Neuronal stem cell (in vitro differentiated cells): ENCODE measurements at regions not wholly inside any gene's neighbourhood (a gene's known extent, or its start where the extent isn't known, plus 50 kb on each side); places are given as distances from the start of the nearest gene placed in this dataset.

Source experiments
- DNase-seq: peaks from one replicate; pipeline ENCODE4 v3.0.0-alpha.2; 2013; ENCODE audit warnings: low spot score
- H2AFZ ChIP-seq: one replicate; pipeline ENCODE4 v1.6.1; 2013; ENCODE audit warnings: mild to moderate bottlenecking, low read length, inconsistent platforms
- H2AK5ac ChIP-seq: 2 replicates; pipeline ENCODE4 v1.6.1; 2013; ENCODE audit warnings: low read depth, mild to moderate bottlenecking, inconsistent platforms, low read length, moderate library complexity, mixed read lengths
- H2BK120ac ChIP-seq: 2 replicates; pipeline ENCODE4 v1.6.1; 2013; ENCODE audit warnings: low read depth, mild to moderate bottlenecking, inconsistent platforms, low read length, moderate library complexity, mixed read lengths
- H2BK12ac ChIP-seq: one replicate; pipeline ENCODE4 v1.6.1; 2013; ENCODE audit warnings: low read length, inconsistent platforms
- H2BK15ac ChIP-seq: 2 replicates; pipeline ENCODE4 v1.6.1; 2013; ENCODE audit warnings: mild to moderate bottlenecking, low read length, inconsistent platforms, mixed read lengths
- H2BK5ac ChIP-seq: one replicate; pipeline ENCODE4 v1.6.1; 2013; ENCODE audit warnings: inconsistent platforms, mild to moderate bottlenecking, low read length, moderate library complexity
- H3K14ac ChIP-seq: one replicate; pipeline ENCODE4 v1.6.1; 2013; ENCODE audit warnings: low read length, inconsistent platforms
- H3K18ac ChIP-seq: 2 replicates; pipeline ENCODE4 v1.6.1; 2013; ENCODE audit warnings: low read length, inconsistent platforms
- H3K23ac ChIP-seq: 2 replicates; pipeline ENCODE4 v1.6.1; 2013; ENCODE audit warnings: low read depth, mild to moderate bottlenecking, mixed read lengths, low read length, inconsistent platforms; ENCODE audit not compliant: poor library complexity
- H3K27ac ChIP-seq: replicated peaks from 3 replicates; pipeline ENCODE4 v1.5.1; 2013; ENCODE audit warnings: low read length, inconsistent platforms
- H3K27me3 ChIP-seq, 3 experiments: 2 replicates each; pipeline ENCODE4 v1.6.1; 2013; ENCODE audit warnings: low read length in 3 of 3, mild to moderate bottlenecking in 2 of 3, inconsistent platforms in 1 of 3, low read depth in 1 of 3, mixed read lengths in 1 of 3, moderate library complexity in 1 of 3; ENCODE audit not compliant: control insufficient read depth in 3 of 3, insufficient read depth in 3 of 3
- H3K36me3 ChIP-seq, 2 donors: replicated peaks in 1 of 2; 2 replicates each; pipeline ENCODE4 v1.6.1; 2013; ENCODE audit warnings: low read length in 2 of 2; ENCODE audit not compliant: control insufficient read depth in 2 of 2, insufficient read depth in 2 of 2
- H3K4ac ChIP-seq: 2 replicates; pipeline ENCODE4 v1.6.1; 2013; ENCODE audit warnings: inconsistent platforms, mild to moderate bottlenecking, low read length, moderate library complexity
- H3K4me1 ChIP-seq, 2 donors: 1 replicate in 1 of 2; 2 replicates in 1 of 2; pipeline ENCODE4 v1.6.1; 2013; ENCODE audit warnings: low read length in 2 of 2, low read depth in 1 of 2; ENCODE audit not compliant: control insufficient read depth in 2 of 2, insufficient read depth in 1 of 2
- H3K4me2 ChIP-seq: one replicate; pipeline ENCODE4 v1.6.1; 2013; ENCODE audit warnings: mild to moderate bottlenecking, low read length, inconsistent platforms; ENCODE audit not compliant: insufficient read depth, poor library complexity, severe bottlenecking
- H3K4me3 ChIP-seq, 2 donors: 2 replicates each; pipeline ENCODE4 v1.5.1; 2013; ENCODE audit warnings: low read length in 2 of 2, mild to moderate bottlenecking in 2 of 2, inconsistent platforms in 1 of 2, moderate library complexity in 1 of 2
- H3K79me1 ChIP-seq: one replicate; pipeline ENCODE4 v1.6.1; 2013; ENCODE audit warnings: low read depth, mild to moderate bottlenecking, inconsistent platforms, low read length, moderate library complexity
- H3K9ac ChIP-seq: one replicate; pipeline ENCODE4 v1.6.1; 2013; ENCODE audit warnings: mild to moderate bottlenecking, low read depth, low read length, inconsistent platforms; ENCODE audit not compliant: poor library complexity
- H3K9me3 ChIP-seq, 2 donors: replicated peaks in 1 of 2; 2 replicates each; pipeline versions ENCODE3 to v1.6.1; 2013; ENCODE audit warnings: low read length in 2 of 2, mild to moderate bottlenecking in 2 of 2, inconsistent platforms in 1 of 2, low read depth in 1 of 2, mixed read lengths in 1 of 2, moderate library complexity in 1 of 2; ENCODE audit not compliant: control insufficient read depth in 2 of 2, insufficient read depth in 1 of 2
- H4K8ac ChIP-seq: one replicate; pipeline ENCODE4 v1.6.1; 2013; ENCODE audit warnings: low read depth, mild to moderate bottlenecking, inconsistent platforms, low read length, moderate library complexity
- H4K91ac ChIP-seq: one replicate; pipeline ENCODE4 v1.6.1; 2013; ENCODE audit warnings: low read length, low read depth, mild to moderate bottlenecking, inconsistent platforms; ENCODE audit not compliant: poor library complexity
- WGBS, 2 donors: extraction: QIAGEN DNeasy Blood & Tissue Kit; methylation state at CpG; one replicate each; pipeline ENCODE4 v1.1.7; 2013; ENCODE audit warnings: missing lambda C conversion rate in 2 of 2, mixed read lengths in 1 of 2; ENCODE audit not compliant: insufficient read length in 2 of 2, insufficient replicate concordance in 1 of 2; ENCODE audit errors: extremely low coverage in 2 of 2; 5-methylcytosine and 5-hydroxymethylcytosine counted together

GRCh38 chr12:102549691-102550090, 69.3 kb upstream of the IGF1 start:
- Histone ChIP-seq H3K4me2 (no peak overlapping the region), H3K23ac (no peak overlapping the region), H3K9me3 (no peaks in the 10 kb centered on the region), H3K36me3 (no peaks in the 10 kb centered on the region), H3K27ac (no peak overlapping the region), H3K14ac (no peak overlapping the region), H2AFZ (no peak overlapping the region), H2AK5ac (no peak overlapping the region), H3K27me3 (no peaks in the 10 kb centered on the region), H2BK15ac (no peak overlapping the region), H4K91ac (no peak overlapping the region), H3K79me1 (no peaks in the 10 kb centered on the region), H4K8ac (no peak overlapping the region), H3K4me3 (no peak overlapping the region), H2BK120ac (no peak overlapping the region), H3K18ac (no peak overlapping the region), H3K9ac (no peak overlapping the region), H3K4ac (no peak overlapping the region), H2BK12ac (no peak overlapping the region), H2BK5ac (no peak overlapping the region), H3K4me1 (peaks cover 0 to 5% of the 10 kb centered on the region in 2 donors)
- no peak for DNase-seq
- WGBS, 2 donors = no CpG with 5 or more reads among the region's 5 CpGs

- DNase-seq = no peak
Measured at GRCh38 chr12:102548543-102548942, 68.2 kb upstream of the IGF1 start.

GRCh38 chr12:102543494-102544485, 63.4 kb upstream of the IGF1 start:
- Histone ChIP-seq H4K91ac (no peak overlapping the region), H2BK120ac (no peak overlapping the region), H2BK12ac (no peak overlapping the region), H2AK5ac (no peak overlapping the region), H2AFZ (no peak overlapping the region), H3K18ac (no peak overlapping the region), H3K9me3 (no peaks in the 10 kb centered on the region), H2BK15ac (no peak overlapping the region), H3K79me1 (no peaks in the 10 kb centered on the region), H3K27me3 (no peaks in the 10 kb centered on the region), H3K4me1 (peaks cover 0 to 15% of the 10 kb centered on the region in 2 donors), H4K8ac (no peak overlapping the region), H3K27ac (no peak overlapping the region), H3K4me3 (no peak overlapping the region), H3K4ac (no peak overlapping the region), H3K36me3 (no peaks in the 10 kb centered on the region), H3K23ac (no peak overlapping the region), H3K4me2 (no peak overlapping the region), H2BK5ac (no peak overlapping the region), H3K9ac (no peak overlapping the region), H3K14ac (no peak overlapping the region)
- DNase-seq = no peak
- WGBS, 2 donors = no CpG with 5 or more reads among the region's 5 CpGs

More at GRCh38 chr12:102548543-102548942, 68.2 kb upstream of the IGF1 start:
- Histone ChIP-seq H2AFZ (no peak overlapping the region), H3K27ac (no peak overlapping the region), H2AK5ac (no peak overlapping the region), H2BK120ac (no peak overlapping the region), H3K4me1 (peaks cover 0 to 3% of the 10 kb centered on the region in 2 donors), H2BK5ac (no peak overlapping the region), H2BK12ac (no peak overlapping the region), H3K23ac (no peak overlapping the region), H3K18ac (no peak overlapping the region), H3K4me2 (no peak overlapping the region), H3K79me1 (no peaks in the 10 kb centered on the region), H3K4ac (no peak overlapping the region), H3K36me3 (no peaks in the 10 kb centered on the region), H3K14ac (no peak overlapping the region), H4K8ac (no peak overlapping the region), H2BK15ac (no peak overlapping the region), H3K27me3 (no peaks in the 10 kb centered on the region), H3K9ac (no peak overlapping the region), H3K9me3 (no peaks in the 10 kb centered on the region), H4K91ac (no peak overlapping the region), H3K4me3 (no peak overlapping the region)
- WGBS, 2 donors = no CpG with 5 or more reads among the region's 3 CpGs

GRCh38 chr12:102542816-102543440, 62.6 kb upstream of the IGF1 start:
- H2AK5ac ChIP-seq = no peak overlapping the region
- no peak overlapping the region for H2BK12ac ChIP-seq
- H2BK120ac ChIP-seq = no peak overlapping the region
- no peaks in the 10 kb centered on the region for H3K36me3 ChIP-seq
- H3K9ac ChIP-seq = no peak overlapping the region
- H3K4me1 ChIP-seq = peaks cover 0 to 12% of the 10 kb centered on the region in 2 donors
- no peak overlapping the region for H3K27ac ChIP-seq
- H3K18ac ChIP-seq = no peak overlapping the region
- WGBS, 2 donors = no CpG with 5 or more reads among the region's 6 CpGs
- no peak overlapping the region for H3K4me2 ChIP-seq
- H3K14ac ChIP-seq = no peak overlapping the region
- H4K91ac ChIP-seq = no peak overlapping the region
- H3K4ac ChIP-seq = no peak overlapping the region
- no peak overlapping the region for H2BK5ac ChIP-seq
- no peaks in the 10 kb centered on the region for H3K79me1 ChIP-seq
- H2BK15ac ChIP-seq = no peak overlapping the region
- H3K9me3 ChIP-seq = no peaks in the 10 kb centered on the region
- no peak for DNase-seq
- no peaks in the 10 kb centered on the region for H3K27me3 ChIP-seq
- no peak overlapping the region for H2AFZ ChIP-seq
- H3K23ac ChIP-seq = no peak overlapping the region
- H4K8ac ChIP-seq = no peak overlapping the region
- H3K4me3 ChIP-seq = no peak overlapping the region
